Stimulated activated naive CD4-positive, alpha-beta T cell (primary cell): ENCODE measurements at regions not wholly inside any gene's neighbourhood (a gene's known extent, or its start where the extent isn't known, plus 50 kb on each side); places are given as distances from the start of the nearest gene placed in this dataset.

Experiments
- DNase-seq, 6 experiments: peaks; one replicate each; lab custom pipeline; 2025; lab: John Stamatoyannopoulos, UW

DNA sequence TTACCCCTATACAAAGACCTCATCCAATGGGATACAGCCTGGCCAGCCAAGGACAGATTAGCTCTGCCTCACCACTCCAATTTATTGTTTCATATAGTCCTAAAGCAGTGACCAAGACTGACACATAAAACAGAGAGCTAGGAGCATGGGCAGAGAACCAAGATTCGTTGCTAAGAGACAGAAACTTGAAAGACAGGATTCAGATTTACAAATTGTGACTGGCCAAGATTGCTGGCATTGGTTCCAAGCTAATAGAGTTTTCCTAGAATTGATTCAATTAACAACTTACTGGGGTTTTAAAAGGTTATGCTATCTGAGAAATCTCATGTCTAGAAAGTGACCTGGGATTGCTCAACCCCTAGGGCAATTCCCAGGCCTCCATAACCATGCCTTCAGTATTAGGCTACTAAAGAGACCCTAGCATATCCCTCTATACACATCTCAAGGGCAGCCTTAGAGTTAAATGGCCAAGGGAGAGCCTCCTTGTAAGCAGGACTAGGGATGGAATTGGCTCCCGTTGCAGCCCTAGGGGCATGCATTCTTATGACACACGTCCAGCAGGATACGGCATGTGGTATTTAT is 75.6 kb downstream of the ICOS start:
- DNase-seq, result no peak

DNA sequence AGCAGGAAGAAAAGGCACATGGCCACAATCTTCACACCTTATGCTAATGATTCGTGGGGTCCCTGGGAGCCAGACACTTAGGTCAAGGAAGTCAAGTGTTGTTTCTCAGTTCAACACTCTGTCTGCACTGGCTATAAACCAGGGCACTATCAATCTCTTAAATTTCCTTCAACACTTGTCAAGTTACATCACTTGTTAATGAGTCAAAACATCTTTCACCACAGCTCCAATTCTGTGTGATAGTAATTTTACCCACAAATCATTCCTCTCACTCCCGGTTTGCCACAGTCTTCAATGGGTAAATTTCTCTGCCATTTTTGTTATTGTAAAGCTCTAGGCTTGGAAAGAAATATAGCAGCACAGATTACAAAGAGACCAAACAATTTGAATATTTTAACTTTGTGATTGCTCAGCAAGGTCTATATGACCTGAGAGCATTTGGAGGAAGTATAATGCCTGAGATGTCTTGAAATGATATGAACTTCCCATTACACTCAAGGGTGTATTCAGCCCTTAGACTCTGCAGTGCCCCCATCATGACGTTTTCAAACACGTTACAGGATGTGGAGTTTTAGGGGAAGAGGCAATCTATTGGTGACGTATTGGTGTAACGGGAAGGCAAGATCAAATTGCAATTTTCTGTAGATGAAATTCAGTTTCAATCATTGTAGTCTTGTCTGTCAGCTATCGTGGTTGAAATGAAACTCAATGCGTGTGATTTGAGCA is 78.7 kb downstream of the ICOS start:
- DNase-seq, result no peak

DNA sequence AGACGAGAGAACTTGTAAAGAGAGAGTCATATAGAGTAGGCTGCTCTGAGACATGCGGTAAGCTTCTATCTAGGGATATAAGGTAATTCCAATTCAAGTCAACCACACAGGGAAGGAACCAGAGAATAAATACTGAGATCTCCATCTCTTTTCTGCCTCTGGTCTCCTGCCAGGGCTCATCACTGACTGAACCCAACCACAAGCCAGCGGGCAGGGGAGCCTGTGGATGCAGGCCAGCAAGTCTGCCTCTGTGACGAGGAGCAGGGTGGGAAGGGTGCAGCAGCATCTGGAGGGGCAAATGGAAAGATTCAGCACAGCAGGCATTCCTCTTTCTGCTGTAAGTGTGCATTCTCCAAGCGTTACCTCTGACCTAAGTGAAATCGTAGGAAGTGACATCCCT is 82.2 kb downstream of the ICOS start:
- DNase-seq, result no peak

DNA sequence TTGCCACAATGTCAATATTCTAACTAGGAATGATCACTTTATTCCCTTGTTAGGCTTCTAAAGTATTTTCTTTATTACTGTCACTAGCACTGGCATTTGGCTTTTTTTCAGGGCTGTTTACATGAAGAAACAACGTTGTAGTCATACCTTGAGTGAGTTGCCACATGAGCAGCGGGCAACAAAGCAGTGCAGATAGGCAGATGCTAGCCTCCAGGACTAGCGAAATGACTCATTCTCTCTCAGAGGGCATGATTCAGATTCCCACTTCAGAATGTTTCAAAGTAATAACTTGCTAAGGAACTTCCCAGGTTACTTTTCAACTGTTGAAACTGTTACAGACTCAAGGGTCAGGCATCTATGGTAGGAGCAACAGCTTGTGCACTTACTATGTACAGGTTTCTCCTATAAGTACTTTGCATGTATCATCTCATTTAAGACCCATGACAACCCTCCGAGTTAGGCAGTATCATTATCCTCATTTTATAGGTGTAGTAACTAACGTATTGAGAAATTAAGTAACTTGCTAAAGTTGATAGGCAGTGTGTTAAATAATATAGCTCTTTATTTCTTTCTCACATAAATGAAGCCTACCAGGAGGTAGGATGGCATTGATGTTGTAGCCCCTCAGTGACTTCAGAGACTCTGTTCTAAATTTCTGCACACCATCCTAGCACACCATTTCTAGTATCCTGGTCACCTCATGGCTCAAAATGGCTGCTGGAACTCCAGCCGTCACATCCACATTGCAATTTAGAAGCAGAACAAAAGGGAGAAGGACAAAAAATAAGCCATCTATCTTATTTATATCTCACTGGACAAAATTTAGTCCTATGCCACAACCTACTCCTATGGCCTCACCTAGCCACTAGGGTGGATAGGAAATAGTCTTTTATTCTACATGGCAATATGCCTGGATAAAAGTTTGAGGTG is 83.3 kb downstream of the ICOS start:
- no peak for DNase-seq

- DNase-seq, result no peak
Measured at GRCh38 chr2:204021290-204022081, 84.9 kb downstream of the ICOS start.

DNA sequence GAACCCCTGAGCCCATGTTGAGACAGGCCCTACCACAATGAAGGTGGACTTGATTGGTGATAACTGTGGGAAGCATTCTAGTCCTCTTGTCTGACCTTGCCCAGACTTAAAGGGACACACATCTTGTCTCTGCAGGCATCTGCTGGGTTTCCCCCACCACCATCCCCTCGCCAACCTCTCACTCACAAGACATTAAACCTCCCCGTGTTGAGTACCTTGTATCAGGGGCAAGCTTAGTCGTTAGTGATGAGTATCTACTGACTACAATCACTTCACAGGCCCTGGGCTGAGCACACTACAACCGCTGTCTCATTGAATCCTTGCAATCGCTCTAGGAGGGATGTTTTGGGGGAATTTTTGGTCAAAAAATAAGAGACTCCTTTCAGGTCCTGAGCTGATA is 86.0 kb downstream of the ICOS start:
- DNase-seq, result no peak

DNA sequence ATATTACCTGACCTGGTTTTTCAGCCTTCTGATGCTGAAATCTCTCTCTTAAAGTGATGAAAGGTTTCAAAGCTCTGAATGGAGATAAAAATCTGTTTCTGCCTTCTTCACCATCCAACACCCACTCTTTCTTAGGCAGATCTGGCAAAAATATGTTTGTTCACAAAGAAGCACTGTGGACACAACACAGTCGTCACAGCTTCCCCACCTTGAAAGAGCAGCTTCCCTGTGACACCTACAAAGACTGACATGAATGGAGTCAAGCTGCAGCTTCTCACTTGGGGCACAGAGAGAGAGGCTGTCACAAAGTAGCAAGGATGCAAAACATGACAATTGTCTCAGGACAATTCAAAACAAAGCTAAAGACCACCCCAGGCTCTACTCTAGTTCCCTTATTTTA is 86.5 kb downstream of the ICOS start:
- peak in 2 of 6 experiments; percentile 8 to 20 for DNase-seq

GRCh38 chr2:204024503-204024902 is 87.9 kb downstream of the ICOS start:
- DNase-seq, result no peak

DNA sequence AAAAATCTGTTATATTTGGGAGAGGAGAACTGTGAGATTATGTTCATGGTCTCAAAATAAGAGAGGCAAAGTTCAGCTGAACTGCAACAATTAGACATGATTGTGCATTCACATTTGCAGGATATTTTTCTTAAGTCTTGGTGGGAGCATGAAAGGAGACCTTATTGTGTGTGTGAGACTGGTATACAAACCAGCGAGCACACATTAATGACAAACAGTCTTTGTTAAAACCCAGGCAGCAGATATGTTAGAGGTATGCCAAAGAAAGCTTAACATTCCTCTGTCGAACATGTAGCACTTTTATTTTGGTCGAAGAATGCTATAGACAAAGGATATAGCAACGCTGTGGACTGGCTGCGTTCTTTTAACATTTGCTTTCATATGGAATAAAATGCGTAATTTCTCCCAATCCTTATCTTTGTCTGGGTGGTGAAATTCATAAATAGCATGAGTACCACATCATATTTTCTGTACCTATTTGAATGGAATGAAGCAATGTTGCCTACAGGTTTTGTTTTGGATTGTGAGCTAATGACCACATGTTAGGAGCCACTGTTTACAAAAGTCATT is 88.4 kb downstream of the ICOS start:
- DNase-seq, result no peak

DNA sequence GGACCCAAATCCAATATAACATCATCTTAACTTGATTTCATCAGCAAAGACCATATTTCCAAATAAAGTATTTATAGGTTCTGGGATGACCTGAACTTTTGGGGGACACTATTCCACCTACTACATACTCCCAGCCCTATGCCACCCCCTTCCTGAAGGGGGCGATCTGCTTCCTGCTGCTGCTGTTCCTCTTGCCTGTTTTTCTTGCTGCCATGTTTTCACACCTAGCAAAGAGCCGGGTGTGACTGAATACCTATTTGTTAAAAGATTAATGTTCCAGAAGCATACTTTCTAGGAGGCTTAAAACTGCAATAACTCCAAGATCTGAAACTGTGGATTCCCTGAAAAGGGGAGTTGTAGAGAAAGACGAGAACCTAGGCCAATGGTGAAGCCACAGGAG is 89.7 kb downstream of the ICOS start:
- no peak for DNase-seq

DNA sequence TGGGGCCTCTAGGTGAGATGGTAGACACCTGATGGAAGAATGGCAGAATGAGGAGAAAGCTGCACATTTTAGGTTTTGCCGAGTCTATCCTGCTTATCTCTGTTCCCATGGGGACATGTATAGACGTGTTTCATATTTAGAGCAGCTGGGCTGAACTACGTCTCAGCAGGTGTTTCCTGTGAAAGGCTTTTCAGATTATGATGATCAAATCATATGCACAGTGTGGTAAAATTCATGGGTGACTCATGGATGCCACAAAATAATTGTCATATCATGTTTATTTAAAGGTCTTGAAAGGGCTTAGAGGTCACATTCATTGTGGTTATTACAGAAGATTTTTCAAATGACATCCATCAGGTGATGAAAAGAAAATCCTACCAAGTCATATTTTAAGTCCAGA is 90.5 kb downstream of the ICOS start:
- DNase-seq, result no peak

DNA sequence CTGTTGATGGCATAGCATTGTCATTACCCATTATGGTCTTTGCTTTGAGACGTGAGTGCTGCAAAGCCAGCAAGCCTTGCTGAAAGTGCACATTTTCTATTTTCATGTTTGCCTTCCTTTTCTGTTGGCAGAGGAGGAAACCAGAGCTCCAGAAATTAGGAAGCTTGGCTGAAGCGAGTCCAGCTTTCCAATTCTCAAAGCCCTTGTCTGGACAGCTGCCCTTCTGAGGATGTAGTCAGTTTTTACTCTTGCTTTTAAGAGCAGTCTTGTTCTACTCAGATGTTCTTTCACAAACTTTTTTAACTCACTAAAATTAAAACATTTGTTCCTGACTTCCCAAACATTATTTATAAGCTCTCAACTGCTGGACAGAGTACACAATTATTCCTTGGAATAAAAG is 93.8 kb downstream of the ICOS start:
- DNase-seq, result no peak

DNA sequence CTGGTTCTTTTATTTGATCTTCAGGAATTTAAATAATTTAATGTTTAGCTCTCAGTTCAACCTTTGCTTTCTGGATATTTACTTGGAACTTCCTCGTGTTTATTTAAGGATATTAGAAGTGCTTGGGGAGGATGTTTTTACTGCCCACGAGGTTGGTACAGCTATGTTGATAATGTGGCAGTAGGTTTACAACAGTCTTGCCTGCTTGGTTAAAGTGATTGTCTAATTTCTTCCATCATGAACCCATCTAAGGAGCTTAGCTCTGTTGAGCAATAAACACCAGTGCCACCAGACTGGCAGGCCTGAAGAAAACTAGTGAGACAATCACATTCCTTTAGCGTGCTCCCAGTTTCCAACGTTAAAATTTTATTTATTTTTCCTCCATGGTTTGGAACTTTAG is 94.5 kb downstream of the ICOS start:
- no peak for DNase-seq

- DNase-seq, result no peak
Measured at GRCh38 chr2:204032301-204032700, 95.7 kb downstream of the ICOS start.

- DNase-seq, result no peak
Measured at GRCh38 chr2:204033611-204034495, 97.3 kb downstream of the ICOS start.

DNA sequence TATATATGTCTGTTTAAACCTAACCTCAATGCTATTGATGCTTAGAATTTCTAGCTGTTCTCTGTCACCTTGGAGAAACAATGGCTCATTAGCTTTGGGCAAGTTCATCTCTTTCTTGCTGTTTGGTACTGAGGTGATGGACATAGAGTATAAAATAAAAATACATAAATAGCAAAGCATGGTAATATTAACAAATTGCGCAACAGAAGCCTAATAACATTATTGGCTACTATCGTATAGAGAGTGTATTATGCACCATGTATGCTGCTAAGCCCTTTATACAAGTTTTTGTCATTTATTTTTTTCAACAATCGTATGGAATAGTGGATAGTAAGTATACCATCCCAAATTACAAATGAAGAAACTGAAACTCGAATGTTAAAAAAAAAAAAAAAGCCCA is 100.1 kb downstream of the ICOS start:
- no peak for DNase-seq

- no peak for DNase-seq
Measured at GRCh38 chr2:204037286-204037685, 100.7 kb downstream of the ICOS start.

- DNase-seq, result no peak
Measured at GRCh38 chr2:204039298-204039838, 102.8 kb downstream of the ICOS start.

DNA sequence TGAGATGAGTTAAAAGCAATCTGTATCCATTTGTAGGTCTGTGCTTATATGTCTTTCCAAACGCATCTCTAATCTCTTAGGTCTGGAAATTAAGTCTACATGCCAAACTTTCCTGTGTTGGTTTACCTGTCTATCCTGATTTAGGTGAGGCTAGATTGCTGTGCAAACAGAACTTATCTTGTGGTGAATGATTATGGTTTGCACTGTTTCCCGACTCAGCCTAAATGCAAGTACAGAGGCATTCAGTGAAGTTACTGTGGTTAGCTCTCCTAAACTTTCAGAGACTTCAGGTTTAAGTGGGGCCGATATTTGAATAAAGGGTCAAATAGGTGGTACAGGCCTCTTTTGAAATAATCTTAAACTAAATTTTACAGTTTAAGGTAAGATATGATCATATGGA is 103.5 kb downstream of the ICOS start:
- DNase-seq, result no peak

GRCh38 chr2:204042401-204042800 is 105.8 kb downstream of the ICOS start:
- DNase-seq, result no peak

DNA sequence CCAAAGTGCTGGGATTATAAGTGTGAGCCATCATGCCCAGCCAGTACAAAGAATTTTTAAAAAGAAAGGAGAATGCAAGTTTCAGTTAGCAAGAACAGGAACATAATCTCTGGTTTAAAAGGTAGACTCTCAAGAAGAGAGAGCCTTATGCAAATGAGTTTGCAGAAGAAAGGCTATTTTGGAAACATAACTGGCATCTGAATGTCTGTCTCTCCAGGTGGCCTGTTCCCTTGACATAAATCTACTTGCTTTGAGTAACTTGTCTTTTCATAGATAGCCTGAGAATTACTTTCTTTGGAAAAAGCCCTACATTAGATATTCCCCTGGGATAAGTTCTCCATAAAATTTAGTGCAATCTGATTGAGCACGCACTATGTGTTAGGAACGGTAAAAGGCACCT is 109.6 kb downstream of the ICOS start:
- DNase-seq, result no peak
